GM12892 (cell line): ENCODE measurements at regions not wholly inside any gene's neighbourhood (a gene's known extent, or its start where the extent isn't known, plus 50 kb on each side); places are given as distances from the start of the nearest gene placed in this dataset.

Source experiments
- POLR2A ChIP-seq: IDR thresholded peaks from 2 replicates; pipeline ENCODE4 v1.6.1; 2011; ENCODE audit warnings: low read depth, low read length, control low read depth
- POLR2AphosphoS5 ChIP-seq: IDR thresholded peaks from 2 replicates; pipeline ENCODE4 v1.6.1; 2011; ENCODE audit warnings: low read depth, low read length, control low read depth
- TAF1 ChIP-seq: IDR thresholded peaks from 2 replicates; pipeline ENCODE4 v1.6.1; 2011; ENCODE audit warnings: low read depth, mild to moderate bottlenecking, control low read depth, low read length, borderline replicate concordance

- no peak for TF ChIP-seq POLR2A
- no peak for TF ChIP-seq POLR2AphosphoS5
- TF ChIP-seq TAF1 = no peak
Measured at GRCh38 chr5:167800427-167800826, 491.0 kb upstream of the WWC1 start.
